NOMO-1 (cell line): ENCODE measurements at regions not wholly inside any gene's neighbourhood (a gene's known extent, or its start where the extent isn't known, plus 50 kb on each side); places are given as distances from the start of the nearest gene placed in this dataset.

ENCODE experiments used
- DNase-seq, 2 experiments: peaks; one replicate each; lab custom pipeline; 2025; ENCODE audit not compliant: unreplicated experiment in 2 of 2; lab: John Stamatoyannopoulos, UW

- DNase-seq, result no peak
Observed at GRCh38 chr5:174424219-174425053, 299.9 kb upstream of the MSX2 start.

DNA sequence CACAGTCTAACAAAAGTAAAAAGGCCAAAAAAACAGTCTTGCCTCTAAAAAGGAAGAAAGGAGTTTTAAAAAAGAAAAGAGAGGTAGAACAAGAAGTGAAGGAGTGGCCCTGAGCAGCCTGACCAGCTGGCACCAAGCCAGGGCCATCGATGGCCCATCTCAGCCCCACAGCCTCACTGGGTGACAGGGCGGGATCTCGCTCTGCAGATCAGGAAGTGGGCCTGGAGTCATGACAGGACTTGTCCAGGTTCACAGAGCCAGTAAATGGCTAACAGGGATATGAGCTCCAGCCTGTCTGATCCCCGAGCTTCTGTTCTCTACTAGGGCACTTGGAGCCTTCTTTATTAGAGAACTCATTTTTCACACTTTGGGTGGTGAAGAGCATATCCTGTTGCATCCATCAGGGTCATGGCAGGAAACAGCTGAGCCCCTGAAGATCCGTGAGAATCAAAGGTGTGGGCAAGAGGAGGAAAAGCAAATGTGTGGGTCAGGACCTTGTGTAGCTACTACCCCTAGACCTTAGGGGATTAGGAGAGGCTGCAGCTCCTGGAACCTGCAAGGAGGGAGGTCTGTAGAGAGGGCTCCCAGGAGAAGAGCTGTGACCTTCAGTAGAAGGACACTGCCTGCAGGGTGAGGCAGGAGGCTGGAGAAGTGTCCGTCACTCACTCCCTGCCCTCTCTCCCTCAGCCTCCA, 299.0 kb upstream of the MSX2 start:
- DNase-seq, result no peak

DNA sequence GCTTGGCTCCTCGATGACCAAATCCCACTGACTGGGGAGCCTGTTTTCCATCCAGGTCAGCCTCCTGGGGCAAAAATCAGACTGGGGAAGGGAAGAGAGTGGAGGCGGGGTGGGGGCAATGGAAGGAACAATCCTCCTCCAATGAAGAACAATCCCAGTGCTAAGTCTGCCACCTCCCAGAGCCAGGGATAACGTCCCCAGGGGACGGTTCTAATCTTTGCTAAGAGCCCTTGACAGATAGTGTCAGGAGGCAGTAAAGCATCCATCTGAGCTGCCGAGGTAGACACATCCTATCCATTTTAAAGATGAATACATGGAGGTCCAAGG, 298.5 kb upstream of the MSX2 start:
- DNase-seq, result no peak

- no peak for DNase-seq
Observed at GRCh38 chr5:174426388-174426787, 298.0 kb upstream of the MSX2 start.

DNA sequence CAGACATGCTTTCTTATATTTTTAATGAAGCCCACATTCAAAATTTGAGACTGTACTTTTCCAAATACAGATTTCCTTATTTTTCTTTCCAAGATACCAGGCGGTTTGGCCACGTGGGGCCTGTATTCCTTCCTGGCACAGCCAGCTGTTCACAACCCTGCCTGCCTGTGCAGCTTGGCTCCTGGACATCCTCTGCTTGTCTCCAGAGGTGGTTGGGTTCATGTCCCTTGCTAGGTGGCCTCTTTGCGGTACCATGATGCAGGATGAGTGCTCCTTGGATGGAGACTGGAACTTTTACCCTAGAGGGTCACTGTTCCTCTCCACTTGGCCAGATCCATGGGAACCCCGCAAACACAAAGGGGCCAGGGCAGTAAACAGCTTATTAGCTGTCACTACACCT, 297.5 kb upstream of the MSX2 start:
- no peak for DNase-seq

DNA sequence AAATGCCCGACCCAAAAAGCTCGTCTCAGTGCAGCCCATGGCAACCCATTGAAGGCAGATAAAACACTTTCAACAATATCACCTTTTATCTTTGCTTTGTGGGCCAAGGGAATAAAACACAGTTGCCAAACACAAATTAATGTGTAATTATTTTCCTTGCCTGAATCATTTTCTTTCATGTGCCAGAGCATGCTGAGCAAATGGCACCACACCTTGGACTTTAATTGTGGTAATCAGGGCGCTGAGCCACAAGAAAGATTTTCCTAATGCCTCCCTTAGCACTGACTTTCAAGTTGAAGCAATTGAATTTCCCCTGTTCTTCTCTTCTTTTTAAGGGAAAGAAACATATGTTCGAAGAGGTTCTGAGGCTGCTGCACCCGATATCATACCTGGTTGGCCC, 297.1 kb upstream of the MSX2 start:
- DNase-seq, result no peak

DNA sequence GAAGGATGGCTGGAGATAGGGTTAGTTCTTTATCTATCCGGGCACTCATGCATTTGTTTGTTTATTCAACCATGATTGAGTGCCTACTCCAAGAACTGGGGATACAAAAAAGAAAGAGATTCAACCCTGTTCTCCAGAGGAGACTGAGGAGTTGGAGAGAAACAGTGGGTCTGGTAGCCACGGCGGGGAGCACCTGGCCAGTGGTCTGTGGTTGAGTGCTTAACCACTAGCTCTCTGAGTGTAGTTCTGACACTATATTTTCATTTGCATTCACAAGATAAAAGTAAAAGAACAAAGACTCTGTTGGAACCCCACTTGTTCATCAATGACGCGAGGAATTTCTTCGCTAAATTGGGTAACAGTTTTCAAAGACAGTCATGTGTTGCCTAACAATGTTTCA, 295.5 kb upstream of the MSX2 start:
- DNase-seq, result no peak

- DNase-seq, result no peak
Observed at GRCh38 chr5:174430940-174431339, 293.4 kb upstream of the MSX2 start.

DNA sequence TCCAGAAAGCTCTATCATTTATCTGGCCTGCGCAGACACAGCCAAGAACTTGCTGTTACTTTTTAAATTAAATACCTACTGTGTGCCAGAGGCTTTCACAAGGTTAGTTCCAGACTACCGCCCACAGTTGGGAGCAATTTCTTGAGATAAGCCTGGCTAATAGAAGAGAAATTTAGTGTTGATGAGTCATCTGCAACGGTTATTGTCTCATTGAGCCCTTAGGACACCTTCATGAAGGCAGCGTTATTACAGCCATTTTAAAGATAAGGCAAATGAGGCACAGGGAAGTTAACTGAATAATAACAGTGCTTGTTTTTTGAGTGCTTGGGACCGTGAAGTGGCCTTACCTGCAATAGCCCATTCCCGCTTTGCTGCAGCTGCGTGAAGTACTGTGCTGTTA, 292.9 kb upstream of the MSX2 start:
- DNase-seq, result no peak

DNA sequence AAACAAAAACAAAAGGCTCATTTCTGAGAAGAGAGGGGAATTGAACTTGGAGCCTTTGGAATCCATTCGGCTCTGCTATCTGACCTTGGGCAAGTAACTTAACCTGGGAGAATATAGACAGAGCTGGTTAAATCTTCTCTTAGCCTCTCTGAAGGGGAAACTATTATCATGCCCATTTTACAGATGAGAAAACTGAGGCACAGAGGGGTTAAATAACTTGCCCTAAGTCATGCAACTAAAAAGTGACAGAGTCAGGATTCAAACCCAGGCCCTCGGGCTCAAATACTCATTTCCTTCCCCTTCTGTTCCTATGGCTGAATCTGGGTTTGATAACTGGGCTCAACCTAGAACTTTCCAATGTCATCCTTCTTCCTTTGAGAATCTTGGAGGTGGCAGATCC, 291.3 kb upstream of the MSX2 start:
- no peak for DNase-seq

DNA sequence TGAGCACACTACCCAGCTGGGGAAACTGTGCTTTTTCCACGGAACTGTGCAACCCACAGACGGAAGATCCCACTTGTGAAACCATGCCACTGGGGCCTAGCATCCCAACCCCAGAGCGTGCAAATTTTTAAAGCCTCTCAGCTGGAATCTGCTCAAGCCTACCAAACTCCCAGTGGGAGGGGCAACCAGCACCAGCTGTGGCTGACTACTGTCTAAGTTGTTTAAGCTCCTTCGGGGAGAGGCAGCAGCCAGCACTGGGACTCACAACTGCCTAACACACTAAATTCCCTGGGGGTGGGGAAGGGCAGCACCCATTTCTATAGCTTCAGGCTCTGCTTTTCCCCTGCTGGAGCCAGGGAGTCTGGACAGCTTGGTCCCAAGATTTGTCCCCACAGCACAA, 287.6 kb upstream of the MSX2 start:
- no peak for DNase-seq

DNA sequence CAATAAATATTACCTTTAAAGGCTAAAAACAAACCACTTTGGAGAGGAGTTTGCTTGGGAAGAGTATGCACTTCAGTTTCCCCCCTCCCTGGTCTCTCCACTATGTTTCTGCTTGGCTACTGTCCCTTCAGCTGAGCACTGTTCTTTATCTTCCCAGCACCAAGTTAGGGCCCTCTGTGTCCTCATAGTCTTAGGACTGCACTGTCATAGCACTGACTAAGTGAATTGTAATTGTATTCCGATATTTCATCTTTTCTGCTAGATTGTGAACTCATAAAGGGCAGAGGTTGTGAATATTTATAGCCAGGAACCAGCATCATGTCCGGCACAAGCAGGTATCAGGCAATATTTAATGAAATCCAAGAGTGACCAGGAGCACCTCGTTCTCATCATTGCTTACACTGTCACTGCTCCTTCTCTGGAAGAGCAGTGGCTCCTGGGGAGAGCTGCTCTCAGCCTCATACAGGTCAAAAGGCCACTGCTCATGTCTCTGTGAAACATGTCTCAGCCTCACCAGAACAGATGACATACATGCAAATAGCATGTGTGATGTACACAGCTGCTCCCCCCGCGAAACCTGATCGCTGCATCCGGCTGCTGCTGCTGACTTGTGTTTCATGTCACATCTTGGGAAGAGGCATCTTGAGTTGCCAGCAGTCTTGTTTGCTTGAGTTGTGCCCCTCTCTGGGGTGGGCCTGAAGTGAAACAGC, 279.7 kb upstream of the MSX2 start:
- DNase-seq, result no peak

GRCh38 chr5:174446446-174446845, 277.9 kb upstream of the MSX2 start:
- no peak for DNase-seq

- no peak for DNase-seq
Observed at GRCh38 chr5:174446988-174447387, 277.4 kb upstream of the MSX2 start.

DNA sequence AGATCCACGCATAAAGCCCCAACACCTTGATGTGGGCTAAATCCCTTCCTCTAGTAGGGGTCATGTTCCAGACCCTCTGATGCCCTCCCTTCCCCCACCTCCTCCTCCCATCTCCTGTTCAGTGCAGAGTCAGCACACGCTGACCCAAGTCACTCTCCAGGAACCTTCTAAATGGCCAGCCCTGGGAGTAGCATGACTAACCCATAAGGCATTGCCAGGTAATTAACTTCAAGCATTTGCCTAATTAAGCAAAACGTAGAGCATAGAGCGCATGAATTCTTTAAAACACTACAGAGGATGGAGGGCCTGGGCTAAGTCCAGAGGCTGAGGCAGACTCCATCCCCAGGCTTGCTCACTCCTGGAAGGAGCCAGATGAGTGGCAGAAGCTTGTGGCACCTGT, 276.3 kb upstream of the MSX2 start:
- no peak for DNase-seq

DNA sequence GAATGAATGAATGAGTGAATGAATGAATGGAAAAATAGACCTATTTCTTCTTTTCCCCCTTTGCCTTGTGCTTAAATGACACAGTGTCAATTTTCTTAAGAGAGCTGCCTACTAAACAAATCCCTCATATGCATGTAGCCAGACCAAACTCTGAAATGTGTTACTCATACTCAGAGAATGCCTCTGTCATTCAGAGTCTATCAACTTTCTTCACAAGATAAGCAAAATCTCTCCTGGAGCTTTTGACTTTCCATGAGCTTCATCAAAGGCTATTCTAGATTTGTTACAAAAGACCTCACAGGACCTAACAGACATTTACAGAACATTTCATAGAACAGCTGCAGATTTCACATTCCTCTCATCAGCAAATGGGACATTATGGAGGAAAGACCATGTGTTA, 275.7 kb upstream of the MSX2 start:
- DNase-seq, result no peak

DNA sequence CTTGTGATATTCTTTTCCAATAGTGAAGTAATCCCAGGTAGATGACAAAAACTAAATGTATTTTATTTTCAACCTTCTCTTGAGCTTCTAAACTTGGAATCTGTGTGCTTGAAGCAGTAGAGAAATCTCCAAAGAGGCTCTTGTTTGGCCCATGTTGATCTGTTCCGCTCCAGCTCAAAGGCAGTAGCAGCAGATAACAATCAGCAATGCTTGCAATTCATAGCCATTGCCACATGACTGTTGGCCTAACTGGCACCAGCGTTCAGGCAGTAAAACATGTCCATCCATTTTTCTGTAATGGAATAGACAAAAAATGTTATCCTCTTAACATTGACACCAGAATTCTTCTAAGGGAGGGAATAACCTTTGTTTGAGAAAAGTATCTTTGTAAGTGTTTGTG, 270.7 kb upstream of the MSX2 start:
- DNase-seq, result no peak

DNA sequence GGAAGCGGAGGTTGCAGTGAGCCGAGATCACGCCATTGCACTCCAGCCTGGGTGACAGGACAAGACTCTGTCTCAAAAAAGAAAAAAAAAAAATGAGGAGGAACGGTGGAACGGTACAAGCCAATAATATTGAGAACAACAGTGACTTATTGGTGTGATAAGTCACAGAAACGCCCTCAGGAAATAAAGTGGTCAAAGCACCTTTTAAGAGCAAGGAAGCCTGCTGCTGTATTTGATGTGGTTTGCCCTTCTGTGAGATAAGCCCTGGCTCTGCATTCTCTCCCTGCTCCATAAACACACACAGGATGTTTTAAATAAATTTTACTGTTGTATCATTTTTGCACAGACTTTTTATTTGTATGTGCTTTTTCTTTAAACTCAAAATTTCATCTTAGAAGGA, 269.9 kb upstream of the MSX2 start:
- no peak for DNase-seq

DNA sequence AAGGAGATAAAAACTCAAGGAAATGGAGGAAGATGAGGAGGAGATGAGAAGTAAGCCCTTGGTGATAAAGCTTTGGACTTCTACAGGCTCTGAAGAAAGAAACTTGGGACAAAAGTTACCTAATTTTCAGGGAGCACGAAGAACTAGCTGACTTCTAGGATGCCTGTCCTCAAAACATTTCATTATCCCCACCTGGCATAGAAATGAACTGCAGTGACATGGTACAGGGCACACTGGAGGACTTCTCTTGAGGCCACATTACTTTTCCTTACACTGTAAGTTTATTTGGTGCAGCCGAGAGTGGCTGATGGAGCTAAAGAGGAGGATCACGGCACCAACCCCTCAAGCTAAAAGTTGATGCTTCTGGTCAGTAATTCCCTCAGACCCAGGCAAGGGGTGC, 269.5 kb upstream of the MSX2 start:
- DNase-seq, result no peak

- no peak for DNase-seq
Observed at GRCh38 chr5:174455301-174455700, 269.1 kb upstream of the MSX2 start.

DNA sequence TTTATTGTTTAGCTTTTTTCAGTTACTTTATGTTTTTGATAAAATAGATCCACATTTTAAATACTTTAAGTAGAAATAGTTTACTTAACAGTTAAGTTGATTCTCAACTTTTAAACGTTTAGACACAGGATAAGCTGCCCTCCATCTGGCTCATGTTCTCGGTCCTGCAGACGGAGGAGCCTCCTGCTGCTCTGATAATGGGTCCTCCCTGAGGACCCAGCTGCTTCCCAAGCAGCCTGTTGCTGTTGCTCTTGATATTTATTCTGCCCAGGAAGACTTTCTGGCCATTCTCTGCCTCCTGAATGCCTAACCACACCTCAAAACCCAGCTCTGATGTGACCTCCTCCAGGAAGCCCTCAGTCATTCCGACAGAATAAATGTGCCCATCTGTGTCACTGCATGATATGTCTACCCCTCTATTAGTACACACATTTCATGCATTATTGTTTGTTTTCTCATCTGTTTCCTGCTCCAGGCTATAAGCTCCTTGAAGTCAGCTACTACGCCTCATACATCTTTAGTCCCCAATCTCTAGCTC, 267.2 kb upstream of the MSX2 start:
- no peak for DNase-seq
